Left lobe of liver (tissue), 2 donors: ENCODE measurements at regions not wholly inside any gene's neighbourhood (a gene's known extent, or its start where the extent isn't known, plus 50 kb on each side); places are given as distances from the start of the nearest gene placed in this dataset.

Experiments used
- ATAC-seq: fragments of 200-7000 bp; cut with Tn5 transposase; one replicate; pipeline ENCODE4 v1.9.1; 2020; ENCODE audit warnings: mild to moderate bottlenecking, moderate library complexity
- DNase-seq: peaks from one replicate; pipeline ENCODE4 v3.0.0-alpha.2; 2020; ENCODE audit warnings: low spot score
- donor health status: DM: no; HTN: no; CAD: no; lungs with moderate emphysema.
- donor health status: DM: no; HTN: yes; CAD: no.

- ATAC-seq = no peak
These were observed 99.7 kb upstream of the CDH8 start for GRCh38 chr16:62135911-62136310.

DNA sequence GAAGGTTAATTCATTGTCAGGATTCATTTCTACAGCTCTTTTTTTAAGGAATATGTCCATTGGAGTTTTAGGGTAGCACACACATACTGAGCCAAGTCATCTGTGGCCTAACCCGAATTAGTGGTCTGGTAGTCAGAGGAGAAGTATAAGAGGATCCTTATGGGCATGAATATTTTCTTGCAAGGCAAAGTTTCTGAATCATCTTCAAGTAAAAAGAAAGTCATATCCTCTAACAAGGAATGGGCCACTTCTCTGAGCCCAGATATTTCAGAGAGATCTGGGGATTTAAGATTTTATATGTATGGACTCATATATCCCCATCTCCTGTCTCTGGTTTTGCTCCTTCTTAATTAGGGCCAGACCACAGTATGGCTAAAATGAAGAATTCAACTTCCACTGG, 99.2 kb upstream of the CDH8 start:
- DNase-seq (no peak), ATAC-seq (no peak)

More at GRCh38 chr16:62135911-62136310, 99.7 kb upstream of the CDH8 start:
- DNase-seq = no peak

DNA sequence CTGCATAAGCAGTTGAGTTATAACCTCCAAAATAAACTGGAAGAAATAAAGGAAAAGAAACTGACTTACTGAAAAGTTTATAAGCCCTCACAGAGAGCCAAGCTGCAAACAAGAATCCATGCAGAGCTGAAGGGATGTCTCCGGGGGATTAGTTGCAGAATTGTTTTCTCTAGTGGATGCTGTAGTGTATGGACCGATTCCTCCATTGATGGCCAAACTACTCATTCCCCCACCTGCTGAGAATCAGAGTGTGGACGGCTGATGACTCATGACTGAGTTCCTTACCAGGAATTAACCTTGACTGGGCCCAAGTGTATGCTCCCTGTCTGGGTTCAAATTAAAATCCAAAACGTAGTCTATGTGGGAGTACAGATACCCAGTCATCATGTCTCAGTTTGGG, 93.9 kb upstream of the CDH8 start:
- no peak for ATAC-seq

GRCh38 chr16:62105244-62105643, 69.0 kb upstream of the CDH8 start:
- ATAC-seq (no peak), DNase-seq (no peak)

More for the DNA sequence above, 93.9 kb upstream of the CDH8 start:
- no peak for DNase-seq

DNA sequence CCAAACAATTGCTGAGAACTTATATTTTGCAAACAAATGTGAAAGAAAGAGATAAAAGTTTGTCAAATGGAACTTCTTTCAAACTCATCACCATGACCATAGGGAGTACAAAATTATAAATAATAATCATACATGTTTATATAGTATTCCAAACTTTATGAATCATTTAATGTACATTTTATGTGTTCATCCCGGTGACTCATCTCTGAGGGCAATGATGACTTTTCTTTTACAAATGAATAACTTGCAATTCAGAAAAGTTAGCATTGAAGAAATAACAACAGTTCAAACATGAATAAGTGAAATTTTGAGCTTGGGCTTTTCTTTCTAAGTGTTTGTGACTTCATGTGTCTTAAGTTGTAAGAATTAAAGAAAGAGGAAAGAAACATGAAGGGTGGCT, 66.3 kb upstream of the CDH8 start:
- ATAC-seq (no peak), DNase-seq (no peak)

- no peak for DNase-seq
- no peak for ATAC-seq
These were observed 64.4 kb upstream of the CDH8 start for GRCh38 chr16:62100651-62101050.

DNA sequence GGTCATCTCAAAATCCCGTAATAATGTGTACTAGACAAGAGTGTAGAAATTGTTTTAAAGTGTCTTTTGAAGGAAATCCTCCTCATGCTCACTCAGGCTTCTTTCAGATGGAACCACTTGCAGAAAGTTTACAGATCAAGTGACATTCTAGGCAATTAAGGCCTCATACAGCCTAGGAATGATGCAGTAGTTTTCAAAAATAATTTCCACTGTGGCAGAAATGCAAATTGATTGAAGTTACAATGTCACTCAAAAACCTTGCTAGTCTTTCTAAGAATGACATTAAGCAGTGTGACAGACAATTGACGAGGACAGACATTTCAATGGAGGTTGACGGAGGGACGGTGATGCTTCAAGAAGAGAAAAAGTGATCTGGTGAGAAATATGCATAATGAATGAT, 53.5 kb upstream of the CDH8 start:
- ATAC-seq = no peak

DNA sequence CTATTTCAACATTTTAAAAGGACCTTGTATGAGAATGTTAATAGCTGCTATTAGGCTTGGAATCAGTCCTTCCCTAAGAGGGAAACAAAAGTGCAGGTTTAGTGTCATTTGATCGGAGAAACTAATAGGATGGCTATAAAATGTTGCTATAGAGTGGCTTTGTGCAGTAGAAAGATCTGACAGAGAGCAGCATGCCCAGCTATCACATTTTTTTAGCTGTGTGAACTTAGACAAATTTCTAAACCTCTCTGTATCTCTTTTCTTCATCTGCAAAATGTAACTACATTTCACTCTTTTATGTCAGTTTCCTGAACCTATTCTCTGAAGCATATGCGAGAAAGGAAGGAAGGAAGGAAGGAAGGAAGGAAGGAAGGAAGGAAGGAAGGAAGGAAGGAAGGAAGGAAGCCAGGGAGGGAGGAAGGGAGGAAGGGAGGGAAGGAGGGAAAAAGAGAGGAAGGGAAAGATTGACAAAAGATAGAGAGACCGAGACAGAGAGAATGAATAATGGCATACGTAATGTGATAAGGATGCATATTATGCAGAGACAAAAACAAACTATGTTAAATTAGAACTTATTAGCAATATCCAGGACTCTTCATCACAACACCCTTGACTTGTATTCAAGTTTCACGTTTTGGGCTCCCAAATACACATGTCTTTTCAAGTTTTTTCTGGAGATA, 52.6 kb upstream of the CDH8 start:
- DNase-seq (no peak), ATAC-seq (no peak)

More for the DNA sequence above, 53.5 kb upstream of the CDH8 start:
- DNase-seq = no peak
